Prostate gland (tissue), 2 donors: ENCODE measurements at regions not wholly inside any gene's neighbourhood (a gene's known extent, or its start where the extent isn't known, plus 50 kb on each side); places are given as distances from the start of the nearest gene placed in this dataset.

Experiments used
- POLR2AphosphoS5 ChIP-seq: sonication (generic); formaldehyde crosslinking; IDR thresholded peaks from one replicate; pipeline ENCODE4 v1.6.1; 2017; ENCODE audit warnings: antibody characterized with exemption
- TF ChIP-seq, protein P1 (sequence below), 4 experiments: fragments of 200-600 bp in 2 of 4; fragments of 450-650 bp in 2 of 4; sonication (generic) in 2 of 4; IDR thresholded peaks; 1 replicate in 3 of 4; 2 replicates in 1 of 4; pipeline ENCODE4 v1.5.1; 2016 to 2019; ENCODE audit warnings: antibody characterized with exemption in 4 of 4, mild to moderate bottlenecking in 2 of 4, moderate library complexity in 2 of 4

DNA sequence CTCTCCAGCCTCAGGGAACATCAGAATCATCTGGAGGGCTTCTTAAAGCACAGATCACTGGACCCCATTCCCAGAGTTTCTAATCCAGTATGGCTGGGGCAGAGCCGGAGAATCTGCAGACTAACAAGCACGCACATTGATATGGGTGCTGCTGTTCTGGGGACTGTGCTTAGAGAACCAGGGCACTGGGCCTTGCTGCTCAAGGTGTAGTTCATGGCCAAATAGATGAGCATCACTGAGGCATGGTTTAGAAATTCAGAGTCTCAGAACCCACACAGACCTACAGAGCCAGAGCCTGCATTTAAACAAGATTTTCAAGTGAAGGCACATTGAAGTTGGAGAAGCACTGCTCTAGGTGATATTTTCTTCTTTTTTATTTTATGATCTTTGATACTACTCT lies 376.8 kb upstream of the PHF14 start:
- no peak for TF ChIP-seq POLR2AphosphoS5
- TF ChIP-seq, protein P1, sequence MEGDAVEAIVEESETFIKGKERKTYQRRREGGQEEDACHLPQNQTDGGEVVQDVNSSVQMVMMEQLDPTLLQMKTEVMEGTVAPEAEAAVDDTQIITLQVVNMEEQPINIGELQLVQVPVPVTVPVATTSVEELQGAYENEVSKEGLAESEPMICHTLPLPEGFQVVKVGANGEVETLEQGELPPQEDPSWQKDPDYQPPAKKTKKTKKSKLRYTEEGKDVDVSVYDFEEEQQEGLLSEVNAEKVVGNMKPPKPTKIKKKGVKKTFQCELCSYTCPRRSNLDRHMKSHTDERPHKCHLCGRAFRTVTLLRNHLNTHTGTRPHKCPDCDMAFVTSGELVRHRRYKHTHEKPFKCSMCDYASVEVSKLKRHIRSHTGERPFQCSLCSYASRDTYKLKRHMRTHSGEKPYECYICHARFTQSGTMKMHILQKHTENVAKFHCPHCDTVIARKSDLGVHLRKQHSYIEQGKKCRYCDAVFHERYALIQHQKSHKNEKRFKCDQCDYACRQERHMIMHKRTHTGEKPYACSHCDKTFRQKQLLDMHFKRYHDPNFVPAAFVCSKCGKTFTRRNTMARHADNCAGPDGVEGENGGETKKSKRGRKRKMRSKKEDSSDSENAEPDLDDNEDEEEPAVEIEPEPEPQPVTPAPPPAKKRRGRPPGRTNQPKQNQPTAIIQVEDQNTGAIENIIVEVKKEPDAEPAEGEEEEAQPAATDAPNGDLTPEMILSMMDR (IDR thresholded peaks at IDR 0.05) = no peak
